Gastrocnemius medialis (tissue), 4 donors: ENCODE measurements at regions not wholly inside any gene's neighbourhood (a gene's known extent, or its start where the extent isn't known, plus 50 kb on each side); places are given as distances from the start of the nearest gene placed in this dataset.
A peak's percentile ranks its signal among the peaks of the same experiment; 100 is the strongest.
"Not testable (repeated sequence)": the region's sequence is repeated elsewhere in the genome, so short reads cannot be mapped to it uniquely, and the experiment has no call there.

Experiments used
- ATAC-seq, 2 donors: fragments of 150-250 bp; one replicate each; pipeline ENCODE4 v1.9.1; 2016
- DNase-seq, 2 donors: peaks; one replicate each; pipeline ENCODE4 v3.0.0-alpha.2; 2019
- H3K27ac ChIP-seq, 4 donors: fragments of 200-600 bp; sonication (generic); 1 replicate in 1 of 4; 2 replicates in 3 of 4; pipeline ENCODE4 v1.5.1; 2016 to 2018; ENCODE audit warnings: mild to moderate bottlenecking in 2 of 4, moderate library complexity in 1 of 4
- H3K27me3 ChIP-seq, 3 donors: fragments of 200-600 bp; sonication (generic) in 2 of 3; 1 replicate in 1 of 3; 2 replicates in 2 of 3; pipeline versions ENCODE4 v1.5.1 to v1.6.0; 2016 to 2019; ENCODE audit warnings: mild to moderate bottlenecking in 1 of 3, moderate library complexity in 1 of 3
- H3K36me3 ChIP-seq, 2 donors: fragments of 200-600 bp; sonication (generic) in 1 of 2; one replicate each; pipeline ENCODE4 v1.5.1; 2017 to 2018
- H3K4me1 ChIP-seq, 2 donors: fragments of 200-600 bp; sonication (generic) in 1 of 2; one replicate each; pipeline ENCODE4 v1.5.1; 2016 to 2017; ENCODE audit warnings: mild to moderate bottlenecking in 2 of 2
- H3K4me3 ChIP-seq, 4 donors: fragments of 200-600 bp; sonication (generic) in 3 of 4; 1 replicate in 1 of 4; 2 replicates in 3 of 4; pipeline ENCODE4 v1.5.1; 2016 to 2019; ENCODE audit warnings: mild to moderate bottlenecking in 2 of 4
- H3K9me3 ChIP-seq, 3 donors: fragments of 200-600 bp; sonication (generic) in 2 of 3; 1 replicate in 1 of 3; 2 replicates in 2 of 3; pipeline ENCODE4 v1.5.1; 2016 to 2019
- in situ Hi-C, 4 donors: fragments of 200-750 bp; cut with MboI; loops; one replicate each; pipeline versions ENCODE4 v1.15.0 to v1.8.0; 2017; ENCODE audit warnings: low sequenced_read_pairs in 4 of 4
- intact Hi-C: fragments of 100-400 bp; cut with DNase I; formaldehyde crosslinking; loops from one replicate; pipeline ENCODE4 v1.15.1; 2023; ENCODE audit warnings: low total_unique reads

DNA sequence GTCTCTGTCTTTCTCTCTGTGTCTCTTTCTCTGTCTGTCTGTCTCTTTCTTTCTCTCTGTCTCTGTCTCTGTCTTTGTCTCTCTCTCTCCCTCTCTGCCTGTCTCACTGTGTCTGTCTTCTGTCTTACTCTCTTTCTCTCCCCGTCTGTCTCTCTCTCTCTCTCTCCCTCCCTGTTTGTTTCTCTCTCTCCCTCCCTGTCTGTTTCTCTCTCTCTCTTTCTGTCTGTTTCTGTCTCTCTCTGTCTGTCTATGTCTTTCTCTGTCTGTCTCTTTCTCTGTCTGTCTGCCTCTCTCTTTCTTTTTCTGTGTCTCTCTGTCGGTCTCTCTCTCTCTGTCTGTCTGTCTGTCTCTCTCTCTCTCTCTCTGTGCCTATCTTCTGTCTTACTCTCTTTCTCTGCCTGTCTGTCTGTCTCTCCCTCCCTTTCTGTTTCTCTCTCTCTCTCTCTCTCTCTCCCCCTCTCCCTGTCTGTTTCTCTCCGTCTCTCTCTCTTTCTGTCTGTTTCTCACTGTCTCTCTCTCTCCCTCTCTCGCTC lies 2110.2 kb upstream of the TPTE start:
- in situ Hi-C loops, H3K4me1 ChIP-seq, H3K27ac ChIP-seq, H3K36me3 ChIP-seq, H3K4me3 ChIP-seq, H3K27me3 ChIP-seq, intact Hi-C loops, DNase-seq, H3K9me3 ChIP-seq: not testable (repeated sequence)
- ATAC-seq, result peak in 1 of 2 donors; percentile 25

- H3K36me3 ChIP-seq, H3K27me3 ChIP-seq, in situ Hi-C loops, H3K27ac ChIP-seq, H3K4me1 ChIP-seq, H3K9me3 ChIP-seq, H3K4me3 ChIP-seq, intact Hi-C loops: not testable (repeated sequence)
- ATAC-seq (peak; percentile 94 to 98), DNase-seq (peak in 1 of 2 donors; percentile 0)
Observed at GRCh38 chr21:8419925-8420560, 2101.3 kb upstream of the TPTE start.

DNA sequence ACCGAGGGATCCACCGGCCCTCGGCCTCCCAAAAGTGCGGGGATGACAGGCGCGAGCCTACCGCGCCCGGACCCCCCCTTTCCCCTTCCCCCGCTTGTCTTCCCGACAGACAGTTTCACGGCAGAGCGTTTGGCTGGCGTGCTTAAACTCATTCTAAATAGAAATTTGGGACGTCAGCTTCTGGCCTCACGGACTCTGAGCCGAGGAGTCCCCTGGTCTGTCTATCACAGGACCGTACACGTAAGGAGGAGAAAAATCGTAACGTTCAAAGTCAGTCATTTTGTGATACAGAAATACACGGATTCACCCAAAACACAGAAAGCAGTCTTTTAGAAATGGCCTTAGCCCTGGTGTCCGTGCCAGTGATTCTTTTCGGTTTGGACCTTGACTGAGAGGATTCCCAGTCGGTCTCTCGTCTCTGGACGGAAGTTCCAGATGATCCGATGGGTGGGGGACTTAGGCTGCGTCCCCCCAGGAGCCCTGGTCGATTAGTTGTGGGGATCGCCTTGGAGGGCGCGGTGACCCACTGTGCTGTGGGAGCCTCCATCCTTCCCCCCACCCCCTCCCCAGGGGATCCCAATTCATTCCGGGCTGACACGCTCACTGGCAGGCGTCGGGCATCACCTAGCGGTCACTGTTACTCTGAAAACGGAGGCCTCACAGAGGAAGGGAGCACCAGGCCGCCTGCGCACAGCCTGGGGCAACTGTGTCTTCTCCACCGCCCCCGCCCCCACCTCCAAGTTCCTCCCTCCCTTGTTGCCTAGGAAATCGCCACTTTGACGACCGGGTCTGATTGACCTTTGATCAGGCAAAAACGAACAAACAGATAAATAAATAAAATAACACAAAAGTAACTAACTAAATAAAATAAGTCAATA lies 2093.4 kb upstream of the TPTE start:
- H3K4me3 ChIP-seq, DNase-seq, in situ Hi-C loops, H3K27ac ChIP-seq, H3K36me3 ChIP-seq, H3K9me3 ChIP-seq, H3K4me1 ChIP-seq, intact Hi-C loops, H3K27me3 ChIP-seq: not testable (repeated sequence)
- ATAC-seq, result peak; percentile 71 to 72

DNA sequence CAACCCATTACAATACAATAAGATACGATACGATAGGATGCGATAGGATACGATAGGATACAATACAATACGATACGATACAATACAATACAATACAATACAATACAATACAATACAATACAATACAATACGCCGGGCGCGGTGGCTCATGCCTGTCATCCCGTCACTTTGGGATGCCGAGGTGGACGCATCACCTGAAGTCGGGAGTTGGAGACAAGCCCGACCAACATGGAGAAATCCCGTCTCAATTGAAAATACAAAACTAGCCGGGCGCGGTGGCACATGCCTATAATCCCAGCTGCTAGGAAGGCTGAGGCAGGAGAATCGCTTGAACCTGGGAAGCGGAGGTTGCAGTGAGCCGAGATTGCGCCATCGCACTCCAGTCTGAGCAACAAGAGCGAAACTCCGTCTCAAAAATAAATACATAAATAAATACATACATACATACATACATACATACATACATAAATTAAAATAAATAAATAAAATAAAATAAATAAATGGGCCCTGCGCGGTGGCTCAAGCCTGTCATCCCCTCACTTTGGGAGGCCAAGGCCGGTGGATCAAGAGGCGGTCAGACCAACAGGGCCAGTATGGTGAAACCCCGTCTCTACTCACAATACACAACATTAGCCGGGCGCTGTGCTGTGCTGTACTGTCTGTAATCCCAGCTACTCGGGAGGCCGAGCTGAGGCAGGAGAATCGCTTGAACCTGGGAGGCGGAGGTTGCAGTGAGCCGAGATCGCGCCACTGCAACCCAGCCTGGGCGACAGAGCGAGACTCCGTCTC lies 2092.5 kb upstream of the TPTE start:
- H3K9me3 ChIP-seq, DNase-seq, H3K36me3 ChIP-seq, H3K27ac ChIP-seq, in situ Hi-C loops, H3K27me3 ChIP-seq, H3K4me1 ChIP-seq, H3K4me3 ChIP-seq, intact Hi-C loops: not testable (repeated sequence)
- peak; percentile 60 to 77 for ATAC-seq

GRCh38 chr21:8434710-8435109 lies 2086.7 kb upstream of the TPTE start:
- H3K4me3 ChIP-seq, intact Hi-C loops, H3K4me1 ChIP-seq, ATAC-seq, in situ Hi-C loops, H3K27ac ChIP-seq, H3K27me3 ChIP-seq, DNase-seq, H3K36me3 ChIP-seq, H3K9me3 ChIP-seq: not testable (repeated sequence)

- in situ Hi-C loops, result not testable (repeated sequence)
Observed at GRCh38 chr21:8443093-8443492, 2078.3 kb upstream of the TPTE start.

DNA sequence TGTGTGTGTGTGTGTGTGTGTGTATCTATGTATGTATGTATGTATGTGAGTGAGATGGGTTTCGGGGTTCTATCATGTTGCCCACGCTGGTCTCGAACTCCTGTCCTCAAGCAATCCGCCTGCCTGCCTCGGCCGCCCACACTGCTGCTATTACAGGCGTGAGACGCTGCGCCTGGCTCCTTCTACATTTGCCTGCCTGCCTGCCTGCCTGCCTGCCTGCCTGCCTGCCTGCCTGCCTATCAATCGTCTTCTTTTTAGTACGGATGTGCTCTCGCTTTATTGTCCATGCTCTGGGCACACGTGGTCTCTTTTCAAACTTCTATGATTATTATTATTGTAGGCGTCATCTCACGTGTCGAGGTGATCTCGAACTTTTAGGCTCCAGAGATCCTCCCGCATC lies 2071.6 kb upstream of the TPTE start:
- H3K27me3 ChIP-seq, H3K9me3 ChIP-seq, H3K4me3 ChIP-seq, intact Hi-C loops, ATAC-seq, H3K4me1 ChIP-seq, in situ Hi-C loops, DNase-seq, H3K27ac ChIP-seq, H3K36me3 ChIP-seq: not testable (repeated sequence)

More at GRCh38 chr21:8443093-8443492, 2078.3 kb upstream of the TPTE start:
- H3K4me3 ChIP-seq, H3K36me3 ChIP-seq, H3K4me1 ChIP-seq, H3K27me3 ChIP-seq, H3K27ac ChIP-seq, H3K9me3 ChIP-seq, intact Hi-C loops, ATAC-seq, DNase-seq: not testable (repeated sequence)

DNA sequence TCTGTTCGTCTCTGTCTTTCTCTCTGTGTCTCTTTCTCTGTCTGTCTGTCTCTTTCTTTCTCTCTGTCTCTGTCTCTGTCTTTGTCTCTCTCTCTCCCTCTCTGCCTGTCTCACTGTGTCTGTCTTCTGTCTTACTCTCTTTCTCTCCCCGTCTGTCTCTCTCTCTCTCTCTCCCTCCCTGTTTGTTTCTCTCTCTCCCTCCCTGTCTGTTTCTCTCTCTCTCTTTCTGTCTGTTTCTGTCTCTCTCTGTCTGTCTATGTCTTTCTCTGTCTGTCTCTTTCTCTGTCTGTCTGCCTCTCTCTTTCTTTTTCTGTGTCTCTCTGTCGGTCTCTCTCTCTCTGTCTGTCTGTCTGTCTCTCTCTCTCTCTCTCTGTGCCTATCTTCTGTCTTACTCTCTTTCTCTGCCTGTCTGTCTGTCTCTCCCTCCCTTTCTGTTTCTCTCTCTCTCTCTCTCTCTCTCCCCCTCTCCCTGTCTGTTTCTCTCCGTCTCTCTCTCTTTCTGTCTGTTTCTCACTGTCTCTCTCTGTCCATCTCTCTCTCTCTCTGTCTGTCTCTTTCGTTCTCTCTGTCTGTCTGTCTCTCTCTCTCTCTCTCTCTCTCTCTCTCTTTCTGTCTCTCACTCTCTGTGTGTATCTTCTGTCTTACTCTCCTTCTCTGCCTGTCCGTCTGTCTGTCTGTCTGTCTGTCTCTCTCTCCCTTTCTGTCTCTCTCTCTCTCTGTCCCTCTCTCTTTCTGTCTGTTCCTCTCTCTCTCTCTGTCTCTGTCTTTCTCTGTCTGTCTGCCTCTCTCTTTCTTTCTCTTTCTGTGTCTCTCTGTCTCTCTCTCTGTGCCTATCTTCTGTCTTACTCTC lies 2065.9 kb upstream of the TPTE start:
- intact Hi-C loops, H3K4me3 ChIP-seq, H3K9me3 ChIP-seq, H3K4me1 ChIP-seq, DNase-seq, in situ Hi-C loops, H3K27ac ChIP-seq, H3K36me3 ChIP-seq, H3K27me3 ChIP-seq: not testable (repeated sequence)
- ATAC-seq, result peak; percentile 58 to 82

GRCh38 chr21:8464403-8465152 lies 2056.8 kb upstream of the TPTE start:
- H3K27me3 ChIP-seq, H3K36me3 ChIP-seq, H3K9me3 ChIP-seq, DNase-seq, H3K27ac ChIP-seq, H3K4me1 ChIP-seq, in situ Hi-C loops, H3K4me3 ChIP-seq, intact Hi-C loops: not testable (repeated sequence)
- ATAC-seq, result peak; percentile 92 to 98

DNA sequence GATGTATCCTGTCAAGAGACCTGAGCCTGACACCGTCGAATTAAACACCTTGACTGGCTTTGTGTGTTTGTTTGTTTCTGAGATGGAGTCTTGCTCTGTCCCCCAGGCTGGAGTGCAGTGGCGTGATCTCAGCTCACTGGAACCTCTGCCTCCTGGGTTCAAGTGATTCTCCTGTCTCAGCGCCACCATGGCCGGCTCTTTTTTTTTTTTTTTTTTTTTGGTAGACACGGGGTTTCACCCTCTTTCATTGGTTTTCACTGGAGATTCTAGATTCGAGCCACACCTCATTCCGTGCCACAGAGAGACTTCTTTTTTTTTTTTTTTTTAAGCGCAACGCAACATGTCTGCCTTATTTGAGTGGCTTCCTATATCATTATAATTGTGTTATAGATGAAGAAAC lies 2054.7 kb upstream of the TPTE start:
- H3K9me3 ChIP-seq, H3K4me3 ChIP-seq, H3K36me3 ChIP-seq, H3K4me1 ChIP-seq, DNase-seq, H3K27ac ChIP-seq, in situ Hi-C loops, H3K27me3 ChIP-seq, intact Hi-C loops: not testable (repeated sequence)
- peak in 1 of 2 donors; percentile 47 for ATAC-seq
